ENCODE measurements at regions not wholly inside any gene's neighbourhood (a gene's known extent, or its start where the extent isn't known, plus 50 kb on each side); places are given as distances from the start of the nearest gene placed in this dataset.
"Not testable (repeated sequence)": the region's sequence is repeated elsewhere in the genome, so short reads cannot be mapped to it uniquely, and the experiment has no call there.

DNA sequence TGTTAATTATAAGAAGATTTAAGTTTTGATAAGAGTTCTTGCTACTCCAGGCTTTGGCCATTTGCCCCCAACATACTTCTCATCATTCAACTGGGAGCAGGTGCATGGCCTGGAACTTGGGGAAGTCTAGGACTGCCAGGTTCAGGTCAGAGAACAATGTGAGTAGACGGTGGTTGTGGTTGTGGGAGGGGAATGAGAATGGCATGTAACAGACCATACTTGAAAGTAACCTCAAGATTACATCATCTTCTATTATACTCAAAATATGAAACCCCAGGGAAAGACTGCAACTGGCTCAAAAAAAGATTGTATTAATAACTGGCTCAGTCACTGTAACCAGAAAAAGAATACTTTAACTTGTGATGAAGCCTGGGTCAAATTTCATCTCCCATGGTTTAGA, 364.9 kb upstream of the DPPA4 start:
- Histone ChIP-seq H3K27me3 (ENCODE audit: control insufficient read depth, insufficient read depth, low read length) (no peaks in the 10 kb centered on the region), H3K4me3 (ENCODE audit: low read depth, low read length) (no peak overlapping the region), H3K36me3 (ENCODE audit: control insufficient read depth, insufficient read depth, low read length) (no peaks in the 10 kb centered on the region)
- peak; percentile 54 for DNase-seq (ENCODE audit: low read depth)
- TF ChIP-seq, protein P1, sequence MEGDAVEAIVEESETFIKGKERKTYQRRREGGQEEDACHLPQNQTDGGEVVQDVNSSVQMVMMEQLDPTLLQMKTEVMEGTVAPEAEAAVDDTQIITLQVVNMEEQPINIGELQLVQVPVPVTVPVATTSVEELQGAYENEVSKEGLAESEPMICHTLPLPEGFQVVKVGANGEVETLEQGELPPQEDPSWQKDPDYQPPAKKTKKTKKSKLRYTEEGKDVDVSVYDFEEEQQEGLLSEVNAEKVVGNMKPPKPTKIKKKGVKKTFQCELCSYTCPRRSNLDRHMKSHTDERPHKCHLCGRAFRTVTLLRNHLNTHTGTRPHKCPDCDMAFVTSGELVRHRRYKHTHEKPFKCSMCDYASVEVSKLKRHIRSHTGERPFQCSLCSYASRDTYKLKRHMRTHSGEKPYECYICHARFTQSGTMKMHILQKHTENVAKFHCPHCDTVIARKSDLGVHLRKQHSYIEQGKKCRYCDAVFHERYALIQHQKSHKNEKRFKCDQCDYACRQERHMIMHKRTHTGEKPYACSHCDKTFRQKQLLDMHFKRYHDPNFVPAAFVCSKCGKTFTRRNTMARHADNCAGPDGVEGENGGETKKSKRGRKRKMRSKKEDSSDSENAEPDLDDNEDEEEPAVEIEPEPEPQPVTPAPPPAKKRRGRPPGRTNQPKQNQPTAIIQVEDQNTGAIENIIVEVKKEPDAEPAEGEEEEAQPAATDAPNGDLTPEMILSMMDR (IDR thresholded peaks at IDR 0.05; ENCODE audit: insufficient read depth, low read length, poor library complexity, severe bottlenecking), result no peak

DNA sequence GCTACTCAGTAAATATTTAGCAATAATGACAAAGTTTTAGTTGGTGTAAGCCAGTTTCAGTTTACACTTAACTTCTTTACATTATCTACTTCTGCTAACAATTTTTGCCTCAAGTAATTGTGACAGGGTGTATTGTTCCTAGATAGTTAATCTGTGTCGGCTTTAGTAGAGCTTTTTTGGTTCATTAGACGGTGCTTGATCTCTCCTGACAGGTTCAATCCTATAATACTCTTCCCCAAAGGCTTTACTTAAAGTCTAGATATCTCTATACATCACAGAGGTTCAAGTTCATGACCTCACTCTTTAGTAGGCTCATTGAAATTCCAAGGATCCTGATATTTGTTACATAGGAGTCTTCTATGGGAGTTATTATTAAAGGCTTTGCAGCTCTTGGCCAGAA, 365.6 kb upstream of the DPPA4 start:
- Histone ChIP-seq H3K36me3 (ENCODE audit: control insufficient read depth, insufficient read depth, low read length) (no peaks in the 10 kb centered on the region), H3K4me3 (ENCODE audit: low read depth, low read length) (no peak overlapping the region), H3K27me3 (ENCODE audit: control insufficient read depth, insufficient read depth, low read length) (no peaks in the 10 kb centered on the region)
- DNase-seq (ENCODE audit: low read depth), result no peak
- TF ChIP-seq, protein P1 (IDR thresholded peaks at IDR 0.05; ENCODE audit: insufficient read depth, low read length, poor library complexity, severe bottlenecking), result no peak

DNA sequence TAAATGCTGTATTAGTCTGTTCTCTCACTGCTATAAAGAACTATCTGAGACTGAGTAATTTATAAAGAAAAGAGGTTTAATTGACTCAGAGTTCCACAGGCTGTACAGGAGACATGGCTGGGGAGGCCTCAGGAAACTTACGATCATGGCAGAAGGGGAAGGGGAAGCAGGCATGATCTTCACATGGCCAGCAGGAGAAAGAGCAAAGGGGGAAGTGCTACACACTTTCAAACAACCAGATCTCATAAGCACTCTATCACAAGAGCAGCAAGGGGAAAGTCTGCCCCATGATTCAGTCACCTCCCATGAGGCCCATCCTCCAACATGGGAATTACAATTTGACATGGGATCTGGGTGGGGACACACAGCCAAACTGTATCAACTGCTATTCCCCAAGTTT, 367.8 kb upstream of the DPPA4 start:
- not testable (repeated sequence) for DNase-seq (ENCODE audit: low read depth); H3K36me3 ChIP-seq (ENCODE audit: control insufficient read depth, insufficient read depth, low read length); H3K4me3 ChIP-seq (ENCODE audit: low read depth, low read length); H3K27me3 ChIP-seq (ENCODE audit: control insufficient read depth, insufficient read depth, low read length)

DNA sequence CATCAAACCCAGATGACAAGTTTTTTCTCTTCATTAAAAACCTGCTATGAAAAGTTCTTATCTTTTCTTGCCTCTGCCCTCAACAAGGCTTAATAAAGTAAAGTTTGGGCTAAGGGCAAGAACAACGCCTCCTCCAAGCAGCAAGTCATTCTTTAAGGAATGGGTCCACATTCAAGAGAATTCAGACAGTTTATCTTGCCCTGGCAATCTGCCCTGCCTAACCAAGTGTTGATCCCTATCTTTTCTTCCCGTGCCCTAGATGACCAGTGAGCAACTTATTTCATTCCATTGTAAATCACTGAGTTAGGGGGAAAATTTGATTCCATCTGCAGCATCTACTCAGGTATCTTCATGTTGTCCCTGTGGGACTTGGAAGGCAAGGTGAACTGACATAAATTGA, 370.3 kb upstream of the DPPA4 start:
- no peaks in the 10 kb centered on the region for H3K36me3 ChIP-seq (ENCODE audit: control insufficient read depth, insufficient read depth, low read length)
- TF ChIP-seq, protein P1 (IDR thresholded peaks at IDR 0.05; ENCODE audit: insufficient read depth, low read length, poor library complexity, severe bottlenecking), result no peak
- no peaks in the 10 kb centered on the region for H3K27me3 ChIP-seq (ENCODE audit: control insufficient read depth, insufficient read depth, low read length)
- no peak for DNase-seq (ENCODE audit: low read depth)
- H3K4me3 ChIP-seq (ENCODE audit: low read depth, low read length), result no peak overlapping the region

DNA sequence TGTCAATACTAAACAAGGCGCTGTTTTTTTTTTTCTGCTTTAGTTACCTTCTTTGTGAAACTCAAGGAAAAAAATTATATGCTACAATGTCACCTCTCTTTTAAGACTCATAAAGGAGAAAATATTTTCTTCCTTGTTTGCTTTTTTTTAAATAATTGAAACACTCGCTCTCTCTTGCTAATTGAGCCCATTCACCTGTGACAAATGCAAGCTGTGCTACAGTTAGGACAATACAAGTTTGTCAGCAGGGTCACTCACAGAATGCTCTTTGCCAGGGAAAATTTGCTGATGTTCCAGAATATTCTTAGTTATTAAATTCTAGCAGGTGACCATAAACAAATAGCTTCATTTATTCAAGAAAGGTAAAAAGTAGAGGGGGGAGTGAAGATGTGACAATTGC, 375.9 kb upstream of the DPPA4 start:
- TF ChIP-seq, protein P1 (IDR thresholded peaks at IDR 0.05; ENCODE audit: insufficient read depth, low read length, poor library complexity, severe bottlenecking), result no peak
- DNase-seq (ENCODE audit: low read depth), result no peak
- H3K27me3 ChIP-seq (ENCODE audit: control insufficient read depth, insufficient read depth, low read length), result no peaks in the 10 kb centered on the region
- no peak overlapping the region for H3K4me3 ChIP-seq (ENCODE audit: low read depth, low read length)
- no peaks in the 10 kb centered on the region for H3K36me3 ChIP-seq (ENCODE audit: control insufficient read depth, insufficient read depth, low read length)

DNA sequence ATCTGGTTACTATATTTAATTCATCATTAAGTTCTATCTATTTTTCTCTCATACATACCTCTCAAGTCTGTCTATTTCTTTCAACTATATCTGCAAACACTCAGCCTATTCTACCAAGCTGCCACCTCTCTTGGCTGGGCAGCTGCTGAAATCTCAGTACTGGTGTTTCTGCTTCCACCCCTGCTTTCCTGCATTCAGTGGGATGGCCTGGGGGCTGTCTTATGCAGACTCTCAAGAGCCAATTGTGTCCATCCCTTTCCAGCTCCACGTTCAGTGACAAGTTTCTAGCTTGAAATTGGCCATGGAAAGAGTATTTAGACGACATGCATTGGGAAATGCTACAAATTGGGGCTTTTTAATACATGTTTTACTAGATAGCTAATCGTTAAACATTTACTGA, 378.4 kb upstream of the DPPA4 start:
- H3K4me3 ChIP-seq (ENCODE audit: low read depth, low read length), result no peak overlapping the region
- TF ChIP-seq, protein P1 (IDR thresholded peaks at IDR 0.05; ENCODE audit: insufficient read depth, low read length, poor library complexity, severe bottlenecking), result no peak
- no peak for DNase-seq (ENCODE audit: low read depth)
- H3K27me3 ChIP-seq (ENCODE audit: control insufficient read depth, insufficient read depth, low read length), result no peaks in the 10 kb centered on the region
- H3K36me3 ChIP-seq (ENCODE audit: control insufficient read depth, insufficient read depth, low read length), result no peaks in the 10 kb centered on the region

Data from kidney epithelial cell (primary cell).